DOHH2 (cell line): ENCODE measurements at regions not wholly inside any gene's neighbourhood (a gene's known extent, or its start where the extent isn't known, plus 50 kb on each side); places are given as distances from the start of the nearest gene placed in this dataset.
"Not testable (repeated sequence)": the region's sequence is repeated elsewhere in the genome, so short reads cannot be mapped to it uniquely, and the experiment has no call there.

Experiments
- H3F3A ChIP-seq: fragments of 200-600 bp; sonication (generic), shearing (Covaris generic); 2 replicates; pipeline ENCODE4 v1.6.0; 2016; ENCODE audit warnings: antibody characterized with exemption, mild to moderate bottlenecking; ENCODE audit not compliant: control insufficient read depth, insufficient read depth
- H3K27ac ChIP-seq: fragments of 200-600 bp; sonication (generic); 2 replicates; pipeline ENCODE4 v1.5.1; 2014; ENCODE audit warnings: low read depth, mild to moderate bottlenecking, low read length, moderate library complexity
- H3K27me3 ChIP-seq: fragments of 200-600 bp; sonication (generic); 2 replicates; pipeline ENCODE4 v1.6.1; 2014; ENCODE audit warnings: mild to moderate bottlenecking, low read length, mixed read lengths; ENCODE audit not compliant: control insufficient read depth
- H3K36me3 ChIP-seq: fragments of 200-600 bp; sonication (generic); 2 replicates; pipeline ENCODE4 v1.6.1; 2014; ENCODE audit warnings: mild to moderate bottlenecking, low read length, moderate library complexity, mixed read lengths; ENCODE audit not compliant: control insufficient read depth
- H3K4me1 ChIP-seq: fragments of 200-600 bp; sonication (generic); 2 replicates; pipeline ENCODE4 v1.6.1; 2014; ENCODE audit warnings: mild to moderate bottlenecking, low read length, mixed read lengths; ENCODE audit not compliant: control insufficient read depth
- H3K4me2 ChIP-seq: fragments of 200-600 bp; sonication (generic); 2 replicates; pipeline ENCODE4 v1.6.0; 2014; ENCODE audit warnings: mild to moderate bottlenecking, low read length, moderate library complexity
- H3K4me3 ChIP-seq: fragments of 200-600 bp; sonication (generic); 2 replicates; pipeline ENCODE4 v1.5.1; 2014; ENCODE audit warnings: mild to moderate bottlenecking, low read length, mixed read lengths
- H3K79me2 ChIP-seq: fragments of 200-600 bp; sonication (generic); 2 replicates; pipeline ENCODE4 v1.6.1; 2014; ENCODE audit warnings: mild to moderate bottlenecking, low read length, mixed read lengths; ENCODE audit not compliant: control insufficient read depth
- H3K9me2 ChIP-seq: fragments of 200-600 bp; sonication (generic); replicated peaks from 2 replicates; pipeline ENCODE4 v1.6.1; 2014; ENCODE audit warnings: mild to moderate bottlenecking, low read length, mixed read lengths; ENCODE audit not compliant: control insufficient read depth
- H3K9me3 ChIP-seq: fragments of 200-600 bp; sonication (generic); 2 replicates; pipeline ENCODE4 v1.6.1; 2014; ENCODE audit warnings: antibody characterized with exemption, low read length, mixed read lengths; ENCODE audit not compliant: control insufficient read depth, insufficient read depth
- H4K20me1 ChIP-seq: fragments of 200-600 bp; sonication (generic); 2 replicates; pipeline ENCODE4 v1.6.0; 2014; ENCODE audit warnings: low read depth, mild to moderate bottlenecking, antibody characterized with exemption, low read length, moderate library complexity; ENCODE audit not compliant: control insufficient read depth, insufficient read depth
- CTCF ChIP-seq: fragments of 200-600 bp; sonication (generic); IDR thresholded peaks from one replicate; pipeline ENCODE4 v1.5.1; 2014; ENCODE audit warnings: antibody characterized with exemption, mild to moderate bottlenecking, low read depth, low read length; ENCODE audit not compliant: poor library complexity, severe bottlenecking
- EZH2phosphoT487 ChIP-seq: fragments of 200-600 bp; sonication (generic); IDR thresholded peaks from 2 replicates; pipeline ENCODE4 v1.6.1; 2017; ENCODE audit warnings: borderline replicate concordance, mild to moderate bottlenecking, antibody characterized with exemption, low read length, moderate library complexity, mixed read lengths

GRCh38 chr6:139732451-139732850 is 358.0 kb upstream of the CITED2 start:
- no peak for TF ChIP-seq CTCF
- no peak for TF ChIP-seq EZH2phosphoT487
- Histone ChIP-seq H3K79me2 (no peaks in the 10 kb centered on the region), H3K27ac (no peak overlapping the region), H3F3A (no peaks in the 10 kb centered on the region), H3K4me2 (no peak overlapping the region), H3K9me3 (no peaks in the 10 kb centered on the region), H3K9me2 (no peaks in the 10 kb centered on the region), H3K36me3 (no peaks in the 10 kb centered on the region), H3K4me3 (no peak overlapping the region), H3K27me3 (no peaks in the 10 kb centered on the region), H3K4me1 (no peaks in the 10 kb centered on the region), H4K20me1 (no peaks in the 10 kb centered on the region)

GRCh38 chr6:139730340-139730974 is 356.0 kb upstream of the CITED2 start:
- Histone ChIP-seq H3K27ac (no peak overlapping the region), H3F3A (no peaks in the 10 kb centered on the region), H3K9me2 (no peaks in the 10 kb centered on the region), H3K4me2 (no peak overlapping the region), H3K4me1 (no peaks in the 10 kb centered on the region), H3K27me3 (no peaks in the 10 kb centered on the region), H3K9me3 (no peaks in the 10 kb centered on the region), H4K20me1 (no peaks in the 10 kb centered on the region), H3K4me3 (no peak overlapping the region), H3K79me2 (no peaks in the 10 kb centered on the region), H3K36me3 (no peaks in the 10 kb centered on the region)
- TF ChIP-seq CTCF (no peak), EZH2phosphoT487 (no peak)

GRCh38 chr6:139728876-139729427 is 354.5 kb upstream of the CITED2 start:
- H3K4me1 ChIP-seq = no peaks in the 10 kb centered on the region
- no peak overlapping the region for H3K4me3 ChIP-seq
- H3F3A ChIP-seq = no peaks in the 10 kb centered on the region
- H3K27ac ChIP-seq = no peak overlapping the region
- H3K79me2 ChIP-seq = no peaks in the 10 kb centered on the region
- H3K4me2 ChIP-seq = no peak overlapping the region
- TF ChIP-seq EZH2phosphoT487 (no peak), CTCF (no peak)
- H3K9me3 ChIP-seq = no peaks in the 10 kb centered on the region
- H3K36me3 ChIP-seq = no peaks in the 10 kb centered on the region
- H3K9me2 ChIP-seq = no peaks in the 10 kb centered on the region
- no peaks in the 10 kb centered on the region for H4K20me1 ChIP-seq
- H3K27me3 ChIP-seq = no peaks in the 10 kb centered on the region

GRCh38 chr6:139726272-139726671 is 351.8 kb upstream of the CITED2 start:
- not testable (repeated sequence) for H3K9me2 ChIP-seq, H3K4me2 ChIP-seq, H3K9me3 ChIP-seq, H4K20me1 ChIP-seq, H3K4me3 ChIP-seq, H3F3A ChIP-seq, H3K36me3 ChIP-seq, H3K79me2 ChIP-seq, H3K27ac ChIP-seq, H3K27me3 ChIP-seq, H3K4me1 ChIP-seq
